ENCODE measurements at regions not wholly inside any gene's neighbourhood (a gene's known extent, or its start where the extent isn't known, plus 50 kb on each side); places are given as distances from the start of the nearest gene placed in this dataset.

GRCh38 chr10:71077796-71078453 is 134.4 kb upstream of the UNC5B start:
- H3K27ac ChIP-seq: no peak overlapping the region
- no peaks in the 10 kb centered on the region for H3K36me3 ChIP-seq (replicated peaks)
- in situ Hi-C loops (cut with HindIII; ENCODE audit: low pct_ligation_motif_present, low sequenced_read_pairs): no loop called here
- no peak for DNase-seq
- TF ChIP-seq, protein P1, sequence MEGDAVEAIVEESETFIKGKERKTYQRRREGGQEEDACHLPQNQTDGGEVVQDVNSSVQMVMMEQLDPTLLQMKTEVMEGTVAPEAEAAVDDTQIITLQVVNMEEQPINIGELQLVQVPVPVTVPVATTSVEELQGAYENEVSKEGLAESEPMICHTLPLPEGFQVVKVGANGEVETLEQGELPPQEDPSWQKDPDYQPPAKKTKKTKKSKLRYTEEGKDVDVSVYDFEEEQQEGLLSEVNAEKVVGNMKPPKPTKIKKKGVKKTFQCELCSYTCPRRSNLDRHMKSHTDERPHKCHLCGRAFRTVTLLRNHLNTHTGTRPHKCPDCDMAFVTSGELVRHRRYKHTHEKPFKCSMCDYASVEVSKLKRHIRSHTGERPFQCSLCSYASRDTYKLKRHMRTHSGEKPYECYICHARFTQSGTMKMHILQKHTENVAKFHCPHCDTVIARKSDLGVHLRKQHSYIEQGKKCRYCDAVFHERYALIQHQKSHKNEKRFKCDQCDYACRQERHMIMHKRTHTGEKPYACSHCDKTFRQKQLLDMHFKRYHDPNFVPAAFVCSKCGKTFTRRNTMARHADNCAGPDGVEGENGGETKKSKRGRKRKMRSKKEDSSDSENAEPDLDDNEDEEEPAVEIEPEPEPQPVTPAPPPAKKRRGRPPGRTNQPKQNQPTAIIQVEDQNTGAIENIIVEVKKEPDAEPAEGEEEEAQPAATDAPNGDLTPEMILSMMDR (IDR thresholded peaks at IDR 0.05; ENCODE audit: low read depth, low read length, missing control alignments): no peak
- peaks cover 9% of the 10 kb centered on the region for H3K27me3 ChIP-seq (replicated peaks)
- H3K4me3 ChIP-seq (ENCODE audit: low read depth, low read length): no peak overlapping the region

DNA sequence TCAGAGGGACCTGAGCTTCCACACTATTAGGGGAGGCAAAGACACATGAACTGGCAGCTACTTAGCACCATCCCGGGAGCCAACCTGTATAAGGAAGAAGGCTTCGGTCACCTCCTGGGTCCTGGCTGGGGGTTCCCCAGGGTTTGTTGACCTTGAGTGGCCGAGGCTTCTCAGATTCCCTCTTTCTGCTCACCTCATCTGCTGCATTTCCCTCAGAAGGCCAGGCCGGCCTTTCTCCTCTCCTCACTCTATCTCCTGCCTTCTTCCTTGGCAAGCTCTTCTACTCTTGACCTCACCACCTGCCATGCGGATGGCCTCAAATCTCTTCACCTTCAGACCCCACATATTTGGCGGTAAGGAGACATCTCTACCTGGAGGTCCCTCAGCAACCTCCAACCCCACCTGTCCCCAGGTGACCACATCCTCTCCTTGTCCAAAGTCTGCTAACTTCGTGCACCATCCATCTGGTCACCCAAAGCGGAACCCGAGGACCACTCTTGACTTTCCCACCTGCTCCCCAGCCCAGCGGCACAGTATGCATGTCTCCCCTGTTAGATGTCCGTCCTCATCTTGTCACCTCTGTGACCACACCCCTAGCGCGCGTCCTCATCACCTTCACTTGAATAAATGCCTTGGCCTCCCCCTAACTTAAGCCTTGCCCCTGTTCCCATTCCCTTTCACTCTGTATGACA is 133.8 kb upstream of the UNC5B start:
- no peak overlapping the region for H3K27ac ChIP-seq
- peaks cover 9% of the 10 kb centered on the region for H3K27me3 ChIP-seq (replicated peaks)
- no peak for DNase-seq
- no peaks in the 10 kb centered on the region for H3K36me3 ChIP-seq (replicated peaks)
- in situ Hi-C loops (cut with HindIII; ENCODE audit: low pct_ligation_motif_present, low sequenced_read_pairs): no loop called here
- H3K4me3 ChIP-seq (ENCODE audit: low read depth, low read length): no peak overlapping the region
- TF ChIP-seq, protein P1 (IDR thresholded peaks at IDR 0.05; ENCODE audit: low read depth, low read length, missing control alignments): no peak

- Histone ChIP-seq H3K36me3 (replicated peaks) (no peaks in the 10 kb centered on the region), H3K27ac (no peak overlapping the region), H3K4me3 (ENCODE audit: low read depth, low read length) (no peak overlapping the region), H3K27me3 (replicated peaks) (peaks cover 9% of the 10 kb centered on the region)
- in situ Hi-C loops (cut with HindIII; ENCODE audit: low pct_ligation_motif_present, low sequenced_read_pairs): no loop called here
- no peak for DNase-seq
- TF ChIP-seq, protein P1 (IDR thresholded peaks at IDR 0.05; ENCODE audit: low read depth, low read length, missing control alignments): no peak
These were observed 132.5 kb upstream of the UNC5B start for GRCh38 chr10:71079761-71080380.

DNA sequence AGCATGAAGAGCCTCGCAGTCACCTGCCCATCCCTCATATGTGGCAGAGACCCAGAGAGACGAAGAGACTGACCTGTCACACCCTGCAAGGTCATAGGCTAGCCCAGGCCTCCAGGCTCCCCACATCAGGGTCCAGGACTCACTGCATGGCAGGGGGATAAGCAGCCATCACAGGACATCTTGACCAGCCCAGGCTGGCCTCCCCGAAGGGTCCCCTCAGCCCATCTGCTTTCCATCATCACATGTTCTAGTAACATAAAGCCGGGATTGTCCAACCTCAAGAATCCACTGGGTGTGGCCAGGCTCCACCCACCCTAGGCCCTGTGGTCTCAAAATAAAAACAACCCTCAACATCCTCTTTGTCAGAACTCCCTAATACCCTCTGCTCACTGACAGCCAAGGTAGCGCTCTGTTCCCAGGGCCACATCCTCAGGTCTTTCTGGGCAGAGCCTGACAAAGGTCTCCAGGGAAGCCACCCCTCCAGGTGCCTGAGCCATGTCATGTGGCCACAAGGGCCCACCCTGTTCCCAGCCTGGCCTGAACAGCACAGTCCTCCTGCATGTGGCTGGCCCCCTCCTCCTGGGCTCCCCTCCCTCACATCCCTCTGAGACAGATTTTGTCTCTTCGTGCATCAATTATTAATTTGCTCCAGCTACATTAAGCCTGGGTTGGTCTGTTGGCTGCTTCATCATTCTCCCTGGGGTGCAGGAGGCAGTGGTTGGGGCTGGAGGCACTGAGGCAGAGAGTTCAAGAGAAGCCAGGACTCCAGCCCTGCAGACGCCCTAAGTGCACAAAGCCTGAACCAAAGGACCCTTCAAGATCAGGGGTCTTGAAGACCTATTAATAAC is 131.8 kb upstream of the UNC5B start:
- Histone ChIP-seq H3K4me3 (ENCODE audit: low read depth, low read length) (no peak overlapping the region), H3K36me3 (replicated peaks) (no peaks in the 10 kb centered on the region), H3K27ac (no peak overlapping the region), H3K27me3 (replicated peaks) (peaks cover 9% of the 10 kb centered on the region)
- in situ Hi-C loops (cut with HindIII; ENCODE audit: low pct_ligation_motif_present, low sequenced_read_pairs): no loop called here
- DNase-seq: no peak
- TF ChIP-seq, protein P1 (IDR thresholded peaks at IDR 0.05; ENCODE audit: low read depth, low read length, missing control alignments): no peak

- Histone ChIP-seq H3K36me3 (replicated peaks) (no peaks in the 10 kb centered on the region), H3K4me3 (ENCODE audit: low read depth, low read length) (no peak overlapping the region), H3K27ac (no peak overlapping the region), H3K27me3 (replicated peaks) (peaks cover 9% of the 10 kb centered on the region)
- DNase-seq: no peak
- TF ChIP-seq, protein P1 (IDR thresholded peaks at IDR 0.05; ENCODE audit: low read depth, low read length, missing control alignments): no peak
- in situ Hi-C loops (cut with HindIII; ENCODE audit: low pct_ligation_motif_present, low sequenced_read_pairs): no loop called here
These were observed 131.2 kb upstream of the UNC5B start for GRCh38 chr10:71081229-71081560.

Measured in brain microvascular endothelial cell (primary cell).